H1 (cell line): ENCODE measurements at regions not wholly inside any gene's neighbourhood (a gene's known extent, or its start where the extent isn't known, plus 50 kb on each side); places are given as distances from the start of the nearest gene placed in this dataset.

Source experiments
- CEBPB ChIP-seq: IDR thresholded peaks from 2 replicates; pipeline ENCODE4 v1.6.1; 2012; ENCODE audit warnings: low read depth, low read length
- CREB1 ChIP-seq: IDR thresholded peaks from 2 replicates; pipeline ENCODE4 v1.6.1; 2012; ENCODE audit warnings: inconsistent platforms
- EGR1 ChIP-seq: IDR thresholded peaks from 2 replicates; pipeline ENCODE4 v1.6.1; 2011; ENCODE audit warnings: low read depth, low read length, borderline replicate concordance
- GABPA ChIP-seq: IDR thresholded peaks from 2 replicates; pipeline ENCODE4 v1.6.1; 2011; ENCODE audit warnings: mild to moderate bottlenecking, low read length, moderate library complexity, borderline replicate concordance; ENCODE audit not compliant: insufficient read depth
- HDAC6 ChIP-seq: IDR thresholded peaks from one replicate; pipeline ENCODE4 v1.7.1; 2012; ENCODE audit warnings: low read depth, mild to moderate bottlenecking, inconsistent platforms, low read length, moderate library complexity
- JUN ChIP-seq: IDR thresholded peaks from 2 replicates; pipeline ENCODE4 v1.6.1; 2011; ENCODE audit warnings: low read depth, mild to moderate bottlenecking, improper control_type of control experiment, low read length
- JUND ChIP-seq: IDR thresholded peaks from 2 replicates; pipeline ENCODE4 v1.6.1; 2011; ENCODE audit warnings: mild to moderate bottlenecking, improper control_type of control experiment, low read length
- KDM1A ChIP-seq: fragments of 200-600, 300-600 bp; sonication (generic); IDR thresholded peaks from 2 replicates; pipeline ENCODE4 v1.7.1; 2016; ENCODE audit warnings: mild to moderate bottlenecking, low read length, borderline replicate concordance
- NRF1 ChIP-seq: IDR thresholded peaks from 2 replicates; pipeline ENCODE4 v1.6.1; 2011; ENCODE audit warnings: mild to moderate bottlenecking, low read depth, low read length, improper control_type of control experiment
- RXRA ChIP-seq: IDR thresholded peaks from 2 replicates; pipeline ENCODE4 v1.6.1; 2011; ENCODE audit warnings: low read depth, mild to moderate bottlenecking, low read length, moderate library complexity; ENCODE audit not compliant: insufficient read depth
- SP4 ChIP-seq: IDR thresholded peaks from 2 replicates; pipeline ENCODE4 v1.6.1; 2012; ENCODE audit warnings: low read length, inconsistent platforms
- TF ChIP-seq, protein P1 (sequence below): fragments of 300-600 bp; sonication (generic); IDR thresholded peaks from 2 replicates; pipeline ENCODE4 v1.7.1; 2012; ENCODE audit warnings: low read length, moderate library complexity, mild to moderate bottlenecking, inconsistent platforms; ENCODE audit not compliant: insufficient replicate concordance

DNA sequence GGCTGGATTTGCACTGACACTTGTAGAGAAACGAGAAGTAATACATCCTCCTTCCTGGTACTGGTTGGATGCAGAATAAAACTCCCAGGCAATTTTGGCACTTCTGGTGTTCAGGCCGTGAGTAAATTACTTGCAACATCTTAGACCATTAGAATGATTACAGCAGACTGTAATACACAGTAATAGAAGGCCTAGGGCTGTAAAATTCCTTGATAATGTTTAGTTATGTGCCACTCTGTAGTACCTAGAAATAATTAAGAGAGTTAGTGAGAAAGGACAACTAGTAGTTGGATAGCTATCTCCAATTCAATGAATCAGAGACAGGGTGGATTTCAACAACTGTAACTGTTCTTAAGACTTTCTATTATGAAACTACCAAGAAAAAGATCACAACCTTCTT, 356.3 kb upstream of the SETBP1 start (continued):
- TF ChIP-seq, protein P1, sequence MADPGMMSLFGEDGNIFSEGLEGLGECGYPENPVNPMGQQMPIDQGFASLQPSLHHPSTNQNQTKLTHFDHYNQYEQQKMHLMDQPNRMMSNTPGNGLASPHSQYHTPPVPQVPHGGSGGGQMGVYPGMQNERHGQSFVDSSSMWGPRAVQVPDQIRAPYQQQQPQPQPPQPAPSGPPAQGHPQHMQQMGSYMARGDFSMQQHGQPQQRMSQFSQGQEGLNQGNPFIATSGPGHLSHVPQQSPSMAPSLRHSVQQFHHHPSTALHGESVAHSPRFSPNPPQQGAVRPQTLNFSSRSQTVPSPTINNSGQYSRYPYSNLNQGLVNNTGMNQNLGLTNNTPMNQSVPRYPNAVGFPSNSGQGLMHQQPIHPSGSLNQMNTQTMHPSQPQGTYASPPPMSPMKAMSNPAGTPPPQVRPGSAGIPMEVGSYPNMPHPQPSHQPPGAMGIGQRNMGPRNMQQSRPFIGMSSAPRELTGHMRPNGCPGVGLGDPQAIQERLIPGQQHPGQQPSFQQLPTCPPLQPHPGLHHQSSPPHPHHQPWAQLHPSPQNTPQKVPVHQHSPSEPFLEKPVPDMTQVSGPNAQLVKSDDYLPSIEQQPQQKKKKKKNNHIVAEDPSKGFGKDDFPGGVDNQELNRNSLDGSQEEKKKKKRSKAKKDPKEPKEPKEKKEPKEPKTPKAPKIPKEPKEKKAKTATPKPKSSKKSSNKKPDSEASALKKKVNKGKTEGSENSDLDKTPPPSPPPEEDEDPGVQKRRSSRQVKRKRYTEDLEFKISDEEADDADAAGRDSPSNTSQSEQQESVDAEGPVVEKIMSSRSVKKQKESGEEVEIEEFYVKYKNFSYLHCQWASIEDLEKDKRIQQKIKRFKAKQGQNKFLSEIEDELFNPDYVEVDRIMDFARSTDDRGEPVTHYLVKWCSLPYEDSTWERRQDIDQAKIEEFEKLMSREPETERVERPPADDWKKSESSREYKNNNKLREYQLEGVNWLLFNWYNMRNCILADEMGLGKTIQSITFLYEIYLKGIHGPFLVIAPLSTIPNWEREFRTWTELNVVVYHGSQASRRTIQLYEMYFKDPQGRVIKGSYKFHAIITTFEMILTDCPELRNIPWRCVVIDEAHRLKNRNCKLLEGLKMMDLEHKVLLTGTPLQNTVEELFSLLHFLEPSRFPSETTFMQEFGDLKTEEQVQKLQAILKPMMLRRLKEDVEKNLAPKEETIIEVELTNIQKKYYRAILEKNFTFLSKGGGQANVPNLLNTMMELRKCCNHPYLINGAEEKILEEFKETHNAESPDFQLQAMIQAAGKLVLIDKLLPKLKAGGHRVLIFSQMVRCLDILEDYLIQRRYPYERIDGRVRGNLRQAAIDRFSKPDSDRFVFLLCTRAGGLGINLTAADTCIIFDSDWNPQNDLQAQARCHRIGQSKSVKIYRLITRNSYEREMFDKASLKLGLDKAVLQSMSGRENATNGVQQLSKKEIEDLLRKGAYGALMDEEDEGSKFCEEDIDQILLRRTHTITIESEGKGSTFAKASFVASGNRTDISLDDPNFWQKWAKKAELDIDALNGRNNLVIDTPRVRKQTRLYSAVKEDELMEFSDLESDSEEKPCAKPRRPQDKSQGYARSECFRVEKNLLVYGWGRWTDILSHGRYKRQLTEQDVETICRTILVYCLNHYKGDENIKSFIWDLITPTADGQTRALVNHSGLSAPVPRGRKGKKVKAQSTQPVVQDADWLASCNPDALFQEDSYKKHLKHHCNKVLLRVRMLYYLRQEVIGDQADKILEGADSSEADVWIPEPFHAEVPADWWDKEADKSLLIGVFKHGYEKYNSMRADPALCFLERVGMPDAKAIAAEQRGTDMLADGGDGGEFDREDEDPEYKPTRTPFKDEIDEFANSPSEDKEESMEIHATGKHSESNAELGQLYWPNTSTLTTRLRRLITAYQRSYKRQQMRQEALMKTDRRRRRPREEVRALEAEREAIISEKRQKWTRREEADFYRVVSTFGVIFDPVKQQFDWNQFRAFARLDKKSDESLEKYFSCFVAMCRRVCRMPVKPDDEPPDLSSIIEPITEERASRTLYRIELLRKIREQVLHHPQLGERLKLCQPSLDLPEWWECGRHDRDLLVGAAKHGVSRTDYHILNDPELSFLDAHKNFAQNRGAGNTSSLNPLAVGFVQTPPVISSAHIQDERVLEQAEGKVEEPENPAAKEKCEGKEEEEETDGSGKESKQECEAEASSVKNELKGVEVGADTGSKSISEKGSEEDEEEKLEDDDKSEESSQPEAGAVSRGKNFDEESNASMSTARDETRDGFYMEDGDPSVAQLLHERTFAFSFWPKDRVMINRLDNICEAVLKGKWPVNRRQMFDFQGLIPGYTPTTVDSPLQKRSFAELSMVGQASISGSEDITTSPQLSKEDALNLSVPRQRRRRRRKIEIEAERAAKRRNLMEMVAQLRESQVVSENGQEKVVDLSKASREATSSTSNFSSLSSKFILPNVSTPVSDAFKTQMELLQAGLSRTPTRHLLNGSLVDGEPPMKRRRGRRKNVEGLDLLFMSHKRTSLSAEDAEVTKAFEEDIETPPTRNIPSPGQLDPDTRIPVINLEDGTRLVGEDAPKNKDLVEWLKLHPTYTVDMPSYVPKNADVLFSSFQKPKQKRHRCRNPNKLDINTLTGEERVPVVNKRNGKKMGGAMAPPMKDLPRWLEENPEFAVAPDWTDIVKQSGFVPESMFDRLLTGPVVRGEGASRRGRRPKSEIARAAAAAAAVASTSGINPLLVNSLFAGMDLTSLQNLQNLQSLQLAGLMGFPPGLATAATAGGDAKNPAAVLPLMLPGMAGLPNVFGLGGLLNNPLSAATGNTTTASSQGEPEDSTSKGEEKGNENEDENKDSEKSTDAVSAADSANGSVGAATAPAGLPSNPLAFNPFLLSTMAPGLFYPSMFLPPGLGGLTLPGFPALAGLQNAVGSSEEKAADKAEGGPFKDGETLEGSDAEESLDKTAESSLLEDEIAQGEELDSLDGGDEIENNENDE, result no peak
- TF ChIP-seq RXRA (no peak), JUN (no peak), GABPA (no peak), KDM1A (no peak), HDAC6 (no peak), JUND (no peak), CEBPB (no peak), EGR1 (no peak), SP4 (no peak), NRF1 (no peak), CREB1 (no peak)
